GM12878 (cell line): ENCODE measurements at regions not wholly inside any gene's neighbourhood (a gene's known extent, or its start where the extent isn't known, plus 50 kb on each side); places are given as distances from the start of the nearest gene placed in this dataset.

Source experiments
- POLR2A ChIP-seq: IDR thresholded peaks from 2 replicates; pipeline ENCODE4 v1.6.1; 2011; ENCODE audit warnings: low read depth, mild to moderate bottlenecking, low read length
- SIX5 ChIP-seq: IDR thresholded peaks from 2 replicates; pipeline ENCODE4 v1.6.1; 2011; ENCODE audit warnings: mild to moderate bottlenecking, low read depth, low read length, moderate library complexity; ENCODE audit not compliant: severe bottlenecking
- SP1 ChIP-seq: IDR thresholded peaks from one replicate; pipeline ENCODE4 v1.6.1; 2011; ENCODE audit warnings: low read depth, low read length
- TAF1 ChIP-seq: IDR thresholded peaks from 2 replicates; pipeline ENCODE4 v1.6.1; 2011; ENCODE audit warnings: mild to moderate bottlenecking, low read depth, low read length, borderline replicate concordance
- USF2 ChIP-seq: IDR thresholded peaks from 2 replicates; pipeline ENCODE4 v1.6.1; 2011; ENCODE audit warnings: low read depth, low read length, improper control_type of control experiment, borderline replicate concordance
- ZZZ3 ChIP-seq: IDR thresholded peaks from 2 replicates; pipeline ENCODE4 v1.6.1; 2011; ENCODE audit warnings: low read depth; ENCODE audit not compliant: control insufficient read depth, insufficient read length
- TF ChIP-seq, protein P1 (sequence below): fragments of 450-650 bp; IDR thresholded peaks from 2 replicates; pipeline ENCODE4 v1.6.1; 2017; ENCODE audit warnings: mild to moderate bottlenecking, moderate library complexity

DNA sequence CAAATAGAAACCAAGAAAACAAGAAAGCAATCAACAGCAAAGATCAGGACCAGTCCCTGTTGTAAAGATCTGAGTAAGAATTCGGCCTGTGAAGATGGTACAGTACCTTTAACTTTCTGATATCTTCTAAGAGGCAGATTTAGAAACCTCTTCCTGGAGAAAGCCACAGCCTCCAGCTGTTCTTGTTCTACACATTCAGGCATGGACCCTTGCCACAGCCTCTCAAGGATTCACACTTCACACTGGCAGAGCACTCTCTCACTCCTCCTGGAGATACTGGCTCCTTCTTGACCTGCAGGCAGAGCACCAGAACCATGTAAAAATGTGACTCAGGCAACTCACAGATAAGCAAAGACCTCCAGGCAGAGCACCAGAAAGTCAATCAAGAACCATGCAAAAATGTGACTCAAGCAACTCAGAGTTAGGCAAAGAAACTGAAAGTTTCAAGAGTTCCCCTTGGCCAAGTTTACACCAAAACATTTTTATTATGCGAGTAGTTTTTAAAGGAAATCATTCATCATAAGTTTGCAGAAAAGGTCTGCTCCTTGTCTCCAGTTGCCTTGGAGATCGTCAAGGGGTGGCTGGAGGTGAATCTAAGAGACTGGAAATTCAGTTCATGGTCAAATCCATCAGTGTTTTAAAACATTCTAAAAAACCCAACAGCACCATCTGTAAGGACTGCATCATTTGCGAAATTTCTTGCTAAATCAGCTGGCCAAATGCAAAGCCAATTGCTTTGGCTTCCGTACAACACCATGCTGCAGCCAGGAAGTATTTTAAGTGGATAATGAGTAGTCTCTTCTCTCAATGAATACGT lies 119.3 kb upstream of the MDM1 start (continued):
- TF ChIP-seq SIX5: no peak
- no peak for TF ChIP-seq ZZZ3
- TF ChIP-seq POLR2A: no peak
- no peak for TF ChIP-seq TAF1
- TF ChIP-seq, protein P1, sequence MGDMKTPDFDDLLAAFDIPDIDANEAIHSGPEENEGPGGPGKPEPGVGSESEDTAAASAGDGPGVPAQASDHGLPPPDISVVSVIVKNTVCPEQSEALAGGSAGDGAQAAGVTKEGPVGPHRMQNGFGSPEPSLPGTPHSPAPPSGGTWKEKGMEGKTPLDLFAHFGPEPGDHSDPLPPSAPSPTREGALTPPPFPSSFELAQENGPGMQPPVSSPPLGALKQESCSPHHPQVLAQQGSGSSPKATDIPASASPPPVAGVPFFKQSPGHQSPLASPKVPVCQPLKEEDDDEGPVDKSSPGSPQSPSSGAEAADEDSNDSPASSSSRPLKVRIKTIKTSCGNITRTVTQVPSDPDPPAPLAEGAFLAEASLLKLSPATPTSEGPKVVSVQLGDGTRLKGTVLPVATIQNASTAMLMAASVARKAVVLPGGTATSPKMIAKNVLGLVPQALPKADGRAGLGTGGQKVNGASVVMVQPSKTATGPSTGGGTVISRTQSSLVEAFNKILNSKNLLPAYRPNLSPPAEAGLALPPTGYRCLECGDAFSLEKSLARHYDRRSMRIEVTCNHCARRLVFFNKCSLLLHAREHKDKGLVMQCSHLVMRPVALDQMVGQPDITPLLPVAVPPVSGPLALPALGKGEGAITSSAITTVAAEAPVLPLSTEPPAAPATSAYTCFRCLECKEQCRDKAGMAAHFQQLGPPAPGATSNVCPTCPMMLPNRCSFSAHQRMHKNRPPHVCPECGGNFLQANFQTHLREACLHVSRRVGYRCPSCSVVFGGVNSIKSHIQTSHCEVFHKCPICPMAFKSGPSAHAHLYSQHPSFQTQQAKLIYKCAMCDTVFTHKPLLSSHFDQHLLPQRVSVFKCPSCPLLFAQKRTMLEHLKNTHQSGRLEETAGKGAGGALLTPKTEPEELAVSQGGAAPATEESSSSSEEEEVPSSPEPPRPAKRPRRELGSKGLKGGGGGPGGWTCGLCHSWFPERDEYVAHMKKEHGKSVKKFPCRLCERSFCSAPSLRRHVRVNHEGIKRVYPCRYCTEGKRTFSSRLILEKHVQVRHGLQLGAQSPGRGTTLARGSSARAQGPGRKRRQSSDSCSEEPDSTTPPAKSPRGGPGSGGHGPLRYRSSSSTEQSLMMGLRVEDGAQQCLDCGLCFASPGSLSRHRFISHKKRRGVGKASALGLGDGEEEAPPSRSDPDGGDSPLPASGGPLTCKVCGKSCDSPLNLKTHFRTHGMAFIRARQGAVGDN: no peak
- TF ChIP-seq SP1: no peak
- TF ChIP-seq USF2: no peak
